ENCODE measurements at regions not wholly inside any gene's neighbourhood (a gene's known extent, or its start where the extent isn't known, plus 50 kb on each side); places are given as distances from the start of the nearest gene placed in this dataset.

- no peak for FAIRE-seq
These were observed 237.1 kb upstream of the NRP1 start for GRCh38 chr10:33571616-33572015.

GRCh38 chr10:33570495-33570894 is 236.0 kb upstream of the NRP1 start:
- no peak for FAIRE-seq

DNA sequence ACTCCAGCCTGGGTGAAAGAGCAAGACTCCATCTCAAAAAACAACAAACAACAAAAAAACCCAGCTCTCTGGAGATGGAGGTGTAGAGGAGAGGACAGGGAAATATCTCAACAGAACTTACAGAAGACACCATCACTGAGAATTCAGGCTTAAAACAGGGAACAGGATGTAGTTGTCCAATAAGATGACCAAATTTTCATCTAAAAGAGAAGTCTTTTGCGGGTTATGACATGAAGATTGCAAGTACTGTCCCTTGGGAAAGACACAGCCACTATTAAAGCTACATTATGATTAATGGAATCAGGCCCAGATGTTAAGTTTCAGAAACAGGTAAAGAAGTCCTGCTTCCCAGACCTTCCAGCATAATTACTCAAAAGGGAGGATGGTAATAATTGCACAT is 235.2 kb upstream of the NRP1 start:
- no peak for FAIRE-seq

- no peak for FAIRE-seq
These were observed 232.0 kb upstream of the NRP1 start for GRCh38 chr10:33566426-33566825.

GRCh38 chr10:33566001-33566400 is 231.5 kb upstream of the NRP1 start:
- FAIRE-seq = no peak

DNA sequence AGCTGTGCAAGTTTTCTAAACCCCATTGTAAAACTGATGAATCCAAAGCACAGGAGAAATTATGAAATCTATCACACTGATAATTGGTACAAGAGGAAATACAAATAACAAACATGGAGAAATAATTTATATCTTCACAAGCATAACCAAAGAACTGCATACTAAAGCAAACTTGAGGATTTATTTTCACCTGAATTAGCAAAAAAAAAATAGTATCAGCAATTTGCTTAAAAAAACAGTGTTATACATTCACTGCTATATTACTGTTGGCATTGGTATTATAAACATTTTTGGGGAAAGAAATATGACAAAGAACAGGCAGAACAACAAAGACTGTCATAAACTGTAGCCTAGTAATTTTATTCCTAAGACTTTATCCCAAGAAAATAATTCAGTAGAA is 230.8 kb upstream of the NRP1 start:
- no peak for FAIRE-seq

DNA sequence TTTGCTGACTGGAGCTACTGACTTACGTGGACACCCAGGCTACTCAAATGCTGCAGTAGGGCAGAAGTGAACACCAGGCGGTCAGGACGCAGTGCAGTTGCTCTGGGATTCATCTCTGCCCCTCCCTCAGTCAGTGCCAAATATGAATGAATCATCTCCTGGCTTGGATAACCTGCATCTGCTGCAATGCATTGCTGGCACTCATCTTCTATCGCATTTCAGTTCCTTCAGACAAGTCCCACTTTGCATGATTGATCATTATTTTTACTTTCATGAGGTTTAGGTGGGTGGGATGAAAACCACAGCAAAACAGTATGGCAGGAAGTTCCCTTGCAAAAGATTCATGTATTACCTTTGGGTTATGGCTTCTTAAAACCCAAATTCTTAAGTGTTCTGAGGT is 224.6 kb upstream of the NRP1 start:
- no peak for FAIRE-seq

GRCh38 chr10:33557313-33557712 is 222.8 kb upstream of the NRP1 start:
- no peak for FAIRE-seq

DNA sequence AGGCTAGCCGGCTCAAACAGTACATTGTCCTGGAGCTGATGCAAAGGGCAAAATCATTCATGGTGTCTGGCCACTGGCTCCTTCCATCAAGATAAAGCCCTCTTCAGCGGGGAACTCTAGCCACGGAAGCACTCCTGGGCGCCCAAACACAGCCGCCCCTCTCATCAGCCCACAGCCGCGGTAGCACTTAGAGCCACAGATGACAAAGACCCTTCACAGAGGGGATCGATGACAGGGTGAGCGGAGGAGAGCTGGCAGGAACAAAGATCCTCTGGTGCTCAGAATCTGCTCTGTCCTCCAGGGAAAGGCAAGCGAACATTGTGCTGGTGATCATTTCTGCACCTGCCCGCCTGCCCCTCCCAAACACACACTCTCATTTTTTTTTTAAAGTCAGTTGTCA is 222.2 kb upstream of the NRP1 start:
- no peak for FAIRE-seq

DNA sequence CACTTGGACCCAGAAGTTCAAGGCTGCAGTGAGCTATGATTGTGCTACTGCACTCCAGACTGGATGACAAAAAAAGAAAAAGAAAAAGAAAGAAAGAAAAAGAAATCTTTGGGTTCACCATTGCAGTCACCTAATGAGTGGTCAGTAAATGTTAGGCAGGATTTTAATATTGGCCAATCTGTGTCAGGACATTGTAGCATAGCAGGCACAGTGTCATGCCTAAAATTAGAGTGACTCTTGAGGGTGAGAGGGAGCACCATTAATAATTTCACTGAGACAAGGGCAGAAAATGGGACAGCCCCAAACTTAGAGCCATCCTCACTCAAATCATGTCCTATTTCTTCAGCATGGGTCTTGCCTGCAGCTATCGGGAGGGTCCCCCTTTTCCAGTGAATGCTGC is 221.6 kb upstream of the NRP1 start:
- FAIRE-seq = no peak

DNA sequence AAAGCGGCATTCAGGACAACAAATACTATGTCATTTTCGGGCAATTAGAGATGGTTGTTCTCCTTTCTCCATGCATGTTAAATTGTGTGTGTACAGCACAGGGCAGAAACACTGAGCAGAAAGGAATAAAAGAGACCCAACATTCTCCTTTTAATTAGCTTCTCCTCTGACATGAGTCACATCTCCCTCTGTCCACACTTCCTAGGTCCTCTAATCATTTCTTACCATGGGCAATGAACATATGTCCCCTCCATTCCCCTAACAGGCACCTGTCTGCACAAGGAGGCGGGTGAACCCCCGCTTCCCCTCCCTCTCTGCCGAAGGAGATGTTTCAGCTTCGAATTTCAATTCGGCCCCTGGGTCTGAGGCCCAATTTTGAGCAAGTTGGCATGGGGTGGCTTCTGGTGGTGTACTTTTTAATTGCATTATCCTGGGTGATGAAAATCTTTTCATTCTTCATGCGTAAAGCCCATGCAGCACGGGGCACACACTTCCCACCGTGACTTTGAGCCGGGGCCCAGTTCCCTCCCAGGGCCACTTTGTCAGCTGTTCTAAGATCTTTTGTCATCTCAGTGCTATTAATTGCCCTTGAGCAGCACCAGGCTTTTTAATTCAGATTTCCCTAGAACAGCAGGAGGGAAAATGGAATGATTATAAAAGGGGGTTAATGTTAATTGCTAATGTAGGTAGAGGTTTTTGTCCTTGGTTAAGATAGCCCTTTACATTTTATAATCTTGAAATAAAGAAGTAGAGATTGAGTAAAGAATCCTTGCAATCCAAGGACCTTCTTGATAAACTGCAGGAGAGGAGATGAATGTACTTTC is 219.5 kb upstream of the NRP1 start:
- no peak for FAIRE-seq

GRCh38 chr10:33552290-33552689 is 217.8 kb upstream of the NRP1 start:
- FAIRE-seq = no peak

GRCh38 chr10:33550811-33551210 is 216.3 kb upstream of the NRP1 start:
- FAIRE-seq = no peak

GRCh38 chr10:33547976-33548375 is 213.5 kb upstream of the NRP1 start:
- no peak for FAIRE-seq

DNA sequence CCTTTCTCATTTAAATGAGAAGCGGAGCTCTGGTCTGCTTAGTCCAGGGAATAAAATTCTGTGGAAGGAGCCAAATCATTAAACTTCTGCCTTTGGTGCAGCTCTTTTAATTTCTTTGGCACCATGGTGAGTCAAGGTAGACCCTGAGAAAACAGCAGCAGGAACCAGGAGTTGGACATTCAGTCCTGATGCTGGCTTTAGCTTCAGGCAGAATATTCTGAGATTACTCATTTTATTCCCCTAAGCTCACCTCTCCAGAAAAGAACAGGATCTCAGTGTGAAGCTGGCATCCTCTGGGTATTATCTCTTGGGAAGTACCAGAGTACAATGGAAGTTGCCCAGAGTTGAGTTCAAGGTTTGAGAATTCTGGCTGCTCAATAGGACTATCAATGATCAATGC is 211.6 kb upstream of the NRP1 start:
- FAIRE-seq = no peak

GRCh38 chr10:33542752-33543505 is 208.5 kb upstream of the NRP1 start:
- FAIRE-seq = no peak

DNA sequence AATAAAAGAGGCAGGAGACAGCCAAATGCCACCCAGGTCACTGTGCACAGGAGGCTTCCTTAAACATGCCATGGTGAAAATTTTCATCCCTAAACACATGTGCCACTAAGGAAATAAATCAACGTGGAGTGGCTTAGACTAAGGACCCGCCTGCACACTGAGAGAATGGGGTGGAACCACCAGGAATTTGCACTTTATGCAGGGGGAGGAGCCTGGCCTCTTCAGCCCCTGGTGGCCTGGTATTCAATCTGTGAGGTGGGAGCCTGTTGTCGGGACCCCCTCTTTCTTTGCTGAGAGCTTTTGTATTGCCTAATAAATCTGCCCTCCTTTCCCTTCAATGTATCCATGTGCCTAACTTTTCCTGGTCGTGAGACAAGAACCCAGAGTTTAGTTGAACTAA is 204.6 kb upstream of the NRP1 start:
- FAIRE-seq = no peak

DNA sequence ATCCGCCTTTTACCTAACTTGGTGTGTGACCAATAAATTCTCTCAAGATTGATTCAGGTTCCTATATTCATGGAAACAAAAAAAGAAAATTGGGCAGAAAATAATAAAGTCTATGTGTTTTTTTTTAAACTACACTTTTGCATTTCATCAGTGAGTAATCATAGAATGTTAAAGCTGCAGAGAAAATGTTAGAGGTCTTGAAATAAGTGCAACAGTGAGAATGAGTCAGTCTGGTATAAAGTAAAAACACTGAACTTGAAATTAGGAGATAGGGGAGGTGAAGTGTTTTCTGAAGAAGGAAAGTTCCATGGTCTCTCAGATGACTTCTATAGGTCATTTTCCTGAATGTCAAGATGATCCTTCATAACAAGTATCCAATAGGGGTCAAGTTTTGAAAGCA is 202.6 kb upstream of the NRP1 start:
- FAIRE-seq = no peak

DNA sequence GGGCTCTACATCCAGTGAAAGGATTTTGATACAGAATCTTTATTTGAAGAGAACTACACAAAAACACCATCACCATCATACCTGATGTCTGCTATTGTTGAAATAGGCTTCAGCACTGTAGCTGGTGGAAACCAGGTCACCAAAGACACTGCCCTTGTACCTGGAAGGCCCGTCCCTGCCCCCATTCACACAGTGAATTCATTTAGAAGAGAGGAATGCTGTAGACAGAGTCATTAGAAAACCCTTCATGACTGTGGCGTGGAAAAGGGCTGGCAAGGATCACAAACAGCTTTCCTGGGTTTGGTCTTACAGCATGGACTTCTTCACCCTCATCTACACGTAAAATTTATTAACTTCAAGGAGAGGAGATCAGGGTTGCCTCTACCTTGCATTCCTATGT is 202.0 kb upstream of the NRP1 start:
- no peak for FAIRE-seq

DNA sequence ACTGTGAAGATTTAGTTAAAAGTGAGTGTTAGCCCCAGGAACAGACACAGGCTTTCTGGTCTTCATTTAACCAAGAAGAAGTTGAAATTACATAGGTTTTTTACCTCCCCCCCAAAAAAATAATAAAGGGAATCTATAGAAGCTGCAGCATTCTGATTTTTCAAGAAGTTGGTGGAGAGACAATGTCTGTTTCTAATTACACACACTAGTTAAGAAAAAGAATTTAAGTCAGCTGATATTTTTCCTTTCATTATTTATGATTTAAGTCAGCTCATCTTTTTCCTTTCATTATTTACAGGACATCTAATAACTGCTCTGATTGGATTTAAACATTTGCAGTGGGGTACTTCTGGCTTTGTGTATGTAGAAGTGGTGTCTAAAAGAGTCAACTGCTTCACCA is 201.4 kb upstream of the NRP1 start:
- FAIRE-seq = no peak

- FAIRE-seq = no peak
These were observed 199.9 kb upstream of the NRP1 start for GRCh38 chr10:33534416-33534815.

DNA sequence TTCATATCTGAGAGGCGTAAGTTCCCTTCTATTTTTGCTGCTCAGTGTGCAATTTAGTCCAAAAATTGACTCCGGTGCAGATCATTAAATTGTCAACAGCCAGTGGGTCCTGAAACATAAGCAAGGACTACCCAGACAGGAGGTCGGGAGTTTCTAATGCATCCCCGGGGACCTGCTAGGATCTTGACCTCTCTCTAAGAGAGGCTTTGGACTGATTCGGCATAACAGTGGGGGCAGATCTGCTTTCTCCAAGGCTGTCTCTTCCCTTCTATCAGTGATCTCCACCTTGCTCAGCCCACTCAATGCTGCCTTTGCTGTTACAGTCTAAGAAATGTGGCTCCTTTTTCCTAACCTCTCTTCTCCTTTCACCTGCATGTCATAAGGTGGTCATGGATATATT is 199.1 kb upstream of the NRP1 start:
- FAIRE-seq = no peak

DNA sequence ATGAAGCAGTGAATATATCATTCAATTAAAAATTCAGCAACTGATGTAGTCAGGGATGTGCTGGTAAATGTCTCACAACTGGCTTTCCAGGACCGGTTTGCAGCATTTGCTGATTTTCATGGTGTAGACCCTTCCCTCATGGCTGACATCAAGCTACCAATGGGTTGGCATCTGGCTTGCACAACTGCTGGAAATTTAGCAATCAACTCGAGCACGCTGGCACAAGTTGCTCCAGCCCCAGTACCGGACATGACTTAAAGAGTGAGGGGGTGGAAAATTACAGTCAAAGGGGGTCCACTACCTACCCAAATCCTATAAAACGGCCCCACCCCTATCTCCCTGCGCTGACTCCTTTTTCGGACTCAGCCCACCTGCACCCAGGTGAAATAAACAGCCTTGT is 198.4 kb upstream of the NRP1 start:
- no peak for FAIRE-seq

DNA sequence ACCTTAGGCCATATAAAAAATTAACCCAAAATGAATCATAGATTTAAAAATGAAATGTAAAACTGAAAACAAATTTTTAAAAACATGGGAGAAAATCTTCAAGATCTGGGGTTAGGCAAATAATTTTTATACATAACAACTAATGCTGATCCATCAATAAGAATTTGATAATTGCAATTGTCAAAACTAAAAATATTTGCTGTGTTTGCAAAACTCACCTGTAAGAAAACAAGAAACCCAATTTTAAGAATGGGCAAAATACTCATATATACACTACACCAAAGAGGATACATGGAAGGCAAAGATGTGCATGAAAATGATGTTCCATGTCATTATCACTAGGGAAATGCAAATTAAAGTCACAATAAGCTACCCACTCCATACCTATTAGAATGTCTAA is 194.8 kb upstream of the NRP1 start:
- FAIRE-seq = no peak

DNA sequence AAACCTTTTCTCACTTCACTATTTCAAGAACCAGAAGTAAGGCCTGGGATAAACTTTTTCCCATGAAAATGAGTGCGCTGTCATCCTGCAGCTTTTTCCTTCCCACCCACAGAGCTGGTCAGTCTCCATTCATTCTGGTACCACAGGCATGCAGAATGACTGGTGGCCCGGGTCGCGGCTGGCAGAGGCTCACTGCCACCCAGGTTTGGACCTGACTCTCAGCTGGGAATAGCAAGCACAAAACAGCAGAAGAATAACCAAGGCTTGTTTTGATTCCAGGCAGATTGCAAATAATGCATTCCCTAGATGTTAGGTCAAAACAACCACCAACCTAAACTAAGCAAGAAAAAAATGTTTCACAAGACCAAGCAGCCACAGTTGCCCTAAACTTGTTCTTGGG is 190.5 kb upstream of the NRP1 start:
- no peak for FAIRE-seq

All from islet of Langerhans (tissue), 1 donor.